KMS-11 (cell line): ENCODE measurements at regions not wholly inside any gene's neighbourhood (a gene's known extent, or its start where the extent isn't known, plus 50 kb on each side); places are given as distances from the start of the nearest gene placed in this dataset.

Source experiments
- H2AFZ ChIP-seq: fragments of 200-600 bp; sonication (generic); 2 replicates; pipeline ENCODE4 v1.6.1; 2016; ENCODE audit warnings: antibody characterized with exemption, mixed run types, low read depth
- H3K27ac ChIP-seq: fragments of 200-600 bp; sonication (generic); 2 replicates; pipeline ENCODE4 v1.6.1; 2016; ENCODE audit warnings: mild to moderate bottlenecking, mixed run types
- H3K27me3 ChIP-seq: fragments of 200-600 bp; sonication (generic); 2 replicates; pipeline ENCODE4 v1.6.1; 2017; ENCODE audit warnings: mild to moderate bottlenecking, low read depth, mixed run types, moderate library complexity; ENCODE audit not compliant: insufficient read depth
- H3K36me3 ChIP-seq: fragments of 200-600 bp; sonication (generic); 2 replicates; pipeline ENCODE4 v1.6.1; 2017; ENCODE audit warnings: mild to moderate bottlenecking, mixed run types; ENCODE audit not compliant: insufficient read depth
- H3K4me1 ChIP-seq: fragments of 200-600 bp; sonication (generic); 2 replicates; pipeline ENCODE4 v1.6.1; 2016; ENCODE audit warnings: mild to moderate bottlenecking, low read depth, mixed run types; ENCODE audit not compliant: poor library complexity, severe bottlenecking
- H3K4me2 ChIP-seq: fragments of 200-600 bp; sonication (generic); 2 replicates; pipeline ENCODE4 v1.7.0; 2016; ENCODE audit warnings: mild to moderate bottlenecking, mixed run types
- H3K4me3 ChIP-seq: fragments of 200-600 bp; sonication (generic); IDR thresholded peaks from 2 replicates; pipeline ENCODE4 v1.6.1; 2017; ENCODE audit warnings: low read depth, low read length, mixed read lengths; ENCODE audit not compliant: insufficient read depth
- H3K79me2 ChIP-seq: fragments of 200-600 bp; sonication (generic); 2 replicates; pipeline ENCODE4 v1.6.1; 2016; ENCODE audit warnings: low read depth, mixed run types; ENCODE audit not compliant: insufficient read depth
- H3K9ac ChIP-seq: fragments of 200-600 bp; sonication (generic); 2 replicates; pipeline ENCODE4 v1.6.1; 2016; ENCODE audit warnings: mild to moderate bottlenecking, mixed run types
- H4K20me1 ChIP-seq: fragments of 200-600 bp; sonication (generic); 2 replicates; pipeline ENCODE4 v1.6.1; 2016; ENCODE audit warnings: mild to moderate bottlenecking, mixed run types; ENCODE audit not compliant: insufficient read depth
- TF ChIP-seq, protein P1 (sequence below): fragments of 200-600 bp; sonication (generic); conservative IDR thresholded peaks from 2 replicates; pipeline ENCODE4 v1.6.1; 2017; ENCODE audit warnings: low read depth, mild to moderate bottlenecking, antibody characterized with exemption, low read length, moderate library complexity, mixed read lengths

GRCh38 chr3:147551491-147551890 lies 142.3 kb downstream of the ZIC1 start:
- H3K36me3 ChIP-seq, result no peaks in the 10 kb centered on the region
- no peak overlapping the region for H3K4me2 ChIP-seq
- no peaks in the 10 kb centered on the region for H3K79me2 ChIP-seq
- H3K9ac ChIP-seq, result no peak overlapping the region
- no peaks in the 10 kb centered on the region for H3K27me3 ChIP-seq
- H2AFZ ChIP-seq, result no peak overlapping the region
- H3K27ac ChIP-seq, result no peak overlapping the region
- H4K20me1 ChIP-seq, result no peaks in the 10 kb centered on the region
- no peaks in the 10 kb centered on the region for H3K4me1 ChIP-seq
- TF ChIP-seq, protein P1, sequence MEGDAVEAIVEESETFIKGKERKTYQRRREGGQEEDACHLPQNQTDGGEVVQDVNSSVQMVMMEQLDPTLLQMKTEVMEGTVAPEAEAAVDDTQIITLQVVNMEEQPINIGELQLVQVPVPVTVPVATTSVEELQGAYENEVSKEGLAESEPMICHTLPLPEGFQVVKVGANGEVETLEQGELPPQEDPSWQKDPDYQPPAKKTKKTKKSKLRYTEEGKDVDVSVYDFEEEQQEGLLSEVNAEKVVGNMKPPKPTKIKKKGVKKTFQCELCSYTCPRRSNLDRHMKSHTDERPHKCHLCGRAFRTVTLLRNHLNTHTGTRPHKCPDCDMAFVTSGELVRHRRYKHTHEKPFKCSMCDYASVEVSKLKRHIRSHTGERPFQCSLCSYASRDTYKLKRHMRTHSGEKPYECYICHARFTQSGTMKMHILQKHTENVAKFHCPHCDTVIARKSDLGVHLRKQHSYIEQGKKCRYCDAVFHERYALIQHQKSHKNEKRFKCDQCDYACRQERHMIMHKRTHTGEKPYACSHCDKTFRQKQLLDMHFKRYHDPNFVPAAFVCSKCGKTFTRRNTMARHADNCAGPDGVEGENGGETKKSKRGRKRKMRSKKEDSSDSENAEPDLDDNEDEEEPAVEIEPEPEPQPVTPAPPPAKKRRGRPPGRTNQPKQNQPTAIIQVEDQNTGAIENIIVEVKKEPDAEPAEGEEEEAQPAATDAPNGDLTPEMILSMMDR, result no peak
- no peak overlapping the region for H3K4me3 ChIP-seq

DNA sequence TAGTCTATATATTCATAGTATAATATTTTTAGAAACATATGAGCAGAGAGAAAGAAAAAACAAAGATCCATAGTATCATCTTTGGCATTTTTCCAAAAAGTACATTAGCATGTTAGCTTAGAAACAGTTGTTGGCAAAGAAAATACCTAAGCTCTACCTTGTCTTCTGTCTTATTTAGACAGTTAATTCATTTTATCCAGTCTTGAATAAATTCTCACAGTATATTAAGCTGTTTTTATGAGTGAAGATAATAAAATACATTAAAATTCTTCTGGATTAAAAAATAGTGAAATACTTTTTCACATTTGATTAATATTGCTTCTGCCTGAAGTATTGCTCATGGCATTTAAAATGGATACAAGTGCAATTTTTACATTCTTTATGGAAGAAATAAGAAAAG lies 145.2 kb downstream of the ZIC1 start:
- no peak overlapping the region for H3K9ac ChIP-seq
- no peak overlapping the region for H3K4me2 ChIP-seq
- H4K20me1 ChIP-seq, result no peaks in the 10 kb centered on the region
- H2AFZ ChIP-seq, result no peak overlapping the region
- H3K27me3 ChIP-seq, result no peaks in the 10 kb centered on the region
- no peaks in the 10 kb centered on the region for H3K4me1 ChIP-seq
- no peak overlapping the region for H3K4me3 ChIP-seq
- no peaks in the 10 kb centered on the region for H3K79me2 ChIP-seq
- H3K36me3 ChIP-seq, result no peaks in the 10 kb centered on the region
- no peak overlapping the region for H3K27ac ChIP-seq
- TF ChIP-seq, protein P1, result no peak

GRCh38 chr3:147572970-147573340 lies 163.8 kb downstream of the ZIC1 start:
- H3K4me1 ChIP-seq, result no peaks in the 10 kb centered on the region
- no peak overlapping the region for H3K4me2 ChIP-seq
- TF ChIP-seq, protein P1, result no peak
- no peak overlapping the region for H3K4me3 ChIP-seq
- H3K36me3 ChIP-seq, result no peaks in the 10 kb centered on the region
- no peak overlapping the region for H2AFZ ChIP-seq
- H3K79me2 ChIP-seq, result no peaks in the 10 kb centered on the region
- H3K27ac ChIP-seq, result no peak overlapping the region
- no peak overlapping the region for H3K9ac ChIP-seq
- no peaks in the 10 kb centered on the region for H4K20me1 ChIP-seq
- H3K27me3 ChIP-seq, result no peaks in the 10 kb centered on the region

DNA sequence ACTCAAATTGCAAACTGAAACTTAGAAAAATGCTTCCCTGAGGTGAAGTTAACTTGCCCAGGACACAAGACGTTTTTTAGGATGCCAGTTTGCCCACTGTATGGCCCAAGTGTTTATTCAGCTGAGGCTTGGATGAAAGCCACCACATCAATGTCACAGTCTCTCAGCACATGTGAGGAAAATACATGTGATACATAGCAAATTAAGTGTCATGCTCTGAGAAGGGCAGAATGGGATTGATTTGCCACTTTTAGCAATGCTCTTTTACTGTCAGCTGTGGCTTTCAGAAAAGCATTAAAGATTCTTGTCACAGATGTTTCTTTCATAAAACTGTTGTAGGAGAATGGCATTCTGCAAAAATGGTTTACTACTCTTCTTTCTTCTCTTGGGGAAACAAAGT lies 165.5 kb downstream of the ZIC1 start:
- no peak overlapping the region for H2AFZ ChIP-seq
- H3K27me3 ChIP-seq, result no peaks in the 10 kb centered on the region
- H3K4me1 ChIP-seq, result no peaks in the 10 kb centered on the region
- H3K4me3 ChIP-seq, result no peak overlapping the region
- no peak overlapping the region for H3K27ac ChIP-seq
- no peak overlapping the region for H3K4me2 ChIP-seq
- TF ChIP-seq, protein P1, result no peak
- no peak overlapping the region for H3K9ac ChIP-seq
- H3K79me2 ChIP-seq, result no peaks in the 10 kb centered on the region
- no peaks in the 10 kb centered on the region for H4K20me1 ChIP-seq
- H3K36me3 ChIP-seq, result no peaks in the 10 kb centered on the region

GRCh38 chr3:147575391-147575790 lies 166.2 kb downstream of the ZIC1 start:
- TF ChIP-seq, protein P1, result no peak
- no peak overlapping the region for H3K4me2 ChIP-seq
- no peaks in the 10 kb centered on the region for H3K36me3 ChIP-seq
- H3K79me2 ChIP-seq, result no peaks in the 10 kb centered on the region
- no peak overlapping the region for H3K27ac ChIP-seq
- no peak overlapping the region for H2AFZ ChIP-seq
- no peak overlapping the region for H3K4me3 ChIP-seq
- H3K27me3 ChIP-seq, result no peaks in the 10 kb centered on the region
- no peaks in the 10 kb centered on the region for H3K4me1 ChIP-seq
- no peaks in the 10 kb centered on the region for H4K20me1 ChIP-seq
- H3K9ac ChIP-seq, result no peak overlapping the region
